ENCODE measurements at regions not wholly inside any gene's neighbourhood (a gene's known extent, or its start where the extent isn't known, plus 50 kb on each side); places are given as distances from the start of the nearest gene placed in this dataset.

DNA sequence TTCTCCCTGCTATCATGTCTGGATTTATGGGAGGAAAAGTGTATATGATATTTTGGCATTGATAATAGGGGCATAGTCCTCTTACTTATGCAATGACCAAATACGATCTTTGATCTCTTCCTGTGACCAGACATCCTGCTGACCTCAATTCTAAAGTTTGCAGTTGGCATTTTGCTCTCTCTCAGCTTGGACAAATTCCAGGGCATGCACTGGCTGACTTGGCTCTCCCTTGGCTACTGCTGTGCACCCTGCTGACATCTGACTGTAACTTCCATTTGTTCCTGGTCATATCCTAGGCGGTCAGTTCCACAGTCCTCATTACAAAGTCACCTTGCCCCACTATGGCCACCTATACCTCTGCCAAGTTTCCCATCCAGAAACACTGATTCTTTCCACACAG lies 380.7 kb upstream of the NR5A2 start:
- DNase-seq = no peak
- Histone ChIP-seq H3K4me1 (no peaks in the 10 kb centered on the region), H3K4me3 (ENCODE audit: low read depth, low read length) (no peak overlapping the region), H3K9me3 (peaks cover 7% of the 10 kb centered on the region; the same call in 1 of the 2 replicates), H3K27me3 (no peaks in the 10 kb centered on the region), H3K36me3 (no peaks in the 10 kb centered on the region)
- TF ChIP-seq, protein P1, sequence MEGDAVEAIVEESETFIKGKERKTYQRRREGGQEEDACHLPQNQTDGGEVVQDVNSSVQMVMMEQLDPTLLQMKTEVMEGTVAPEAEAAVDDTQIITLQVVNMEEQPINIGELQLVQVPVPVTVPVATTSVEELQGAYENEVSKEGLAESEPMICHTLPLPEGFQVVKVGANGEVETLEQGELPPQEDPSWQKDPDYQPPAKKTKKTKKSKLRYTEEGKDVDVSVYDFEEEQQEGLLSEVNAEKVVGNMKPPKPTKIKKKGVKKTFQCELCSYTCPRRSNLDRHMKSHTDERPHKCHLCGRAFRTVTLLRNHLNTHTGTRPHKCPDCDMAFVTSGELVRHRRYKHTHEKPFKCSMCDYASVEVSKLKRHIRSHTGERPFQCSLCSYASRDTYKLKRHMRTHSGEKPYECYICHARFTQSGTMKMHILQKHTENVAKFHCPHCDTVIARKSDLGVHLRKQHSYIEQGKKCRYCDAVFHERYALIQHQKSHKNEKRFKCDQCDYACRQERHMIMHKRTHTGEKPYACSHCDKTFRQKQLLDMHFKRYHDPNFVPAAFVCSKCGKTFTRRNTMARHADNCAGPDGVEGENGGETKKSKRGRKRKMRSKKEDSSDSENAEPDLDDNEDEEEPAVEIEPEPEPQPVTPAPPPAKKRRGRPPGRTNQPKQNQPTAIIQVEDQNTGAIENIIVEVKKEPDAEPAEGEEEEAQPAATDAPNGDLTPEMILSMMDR (IDR thresholded peaks at IDR 0.05; ENCODE audit: low read depth, low read length) = no peak

DNA sequence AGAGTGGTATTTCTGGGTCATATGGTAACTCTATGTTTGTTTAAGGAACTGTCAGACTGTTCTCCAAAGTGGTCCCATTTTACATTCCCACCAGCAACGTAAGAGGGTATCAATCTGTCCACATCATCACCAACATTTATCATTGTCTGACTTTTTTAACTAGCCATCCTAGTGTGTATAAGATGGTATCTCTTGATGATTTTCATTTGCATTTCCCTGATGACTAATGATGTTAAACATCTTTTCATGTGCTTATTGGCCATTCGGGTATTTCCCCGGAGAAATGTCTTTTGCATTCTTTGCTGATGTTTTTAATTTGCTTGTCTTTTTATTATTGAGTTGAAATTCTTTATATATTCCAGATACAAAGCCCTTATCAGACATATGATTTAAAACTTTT lies 370.1 kb upstream of the NR5A2 start:
- Histone ChIP-seq H3K4me3 (ENCODE audit: low read depth, low read length) (no peak overlapping the region), H3K27me3 (no peaks in the 10 kb centered on the region), H3K36me3 (no peaks in the 10 kb centered on the region), H3K9me3 (no peaks in the 10 kb centered on the region), H3K4me1 (no peaks in the 10 kb centered on the region)
- TF ChIP-seq, protein P1 (IDR thresholded peaks at IDR 0.05; ENCODE audit: low read depth, low read length) = no peak
- no peak for DNase-seq

DNA sequence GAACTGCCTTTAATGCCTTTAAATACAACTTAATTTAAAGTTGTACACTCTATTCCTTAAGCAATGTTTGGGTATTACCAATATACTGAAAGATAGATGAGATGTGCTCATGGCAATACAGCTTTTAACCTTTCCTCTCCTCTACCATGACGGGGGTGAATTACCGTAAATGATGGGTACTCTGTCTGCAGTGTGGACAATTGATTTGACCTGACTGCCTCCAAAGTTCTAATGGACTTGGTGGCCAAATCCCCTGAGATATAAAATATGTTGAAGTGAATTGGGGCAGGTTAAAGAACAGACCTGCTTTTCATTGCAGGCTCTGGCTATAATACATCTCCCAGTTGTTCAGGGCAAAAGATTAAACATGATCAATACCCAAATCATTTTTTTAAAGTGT lies 367.4 kb upstream of the NR5A2 start:
- DNase-seq = no peak
- no peak overlapping the region for H3K4me3 ChIP-seq (ENCODE audit: low read depth, low read length)
- H3K36me3 ChIP-seq = no peaks in the 10 kb centered on the region
- H3K27me3 ChIP-seq = no peaks in the 10 kb centered on the region
- H3K9me3 ChIP-seq = no peaks in the 10 kb centered on the region
- TF ChIP-seq, protein P1 (IDR thresholded peaks at IDR 0.05; ENCODE audit: low read depth, low read length) = no peak
- H3K4me1 ChIP-seq = peaks cover 3% of the 10 kb centered on the region; the same call in 1 of the 2 replicates

DNA sequence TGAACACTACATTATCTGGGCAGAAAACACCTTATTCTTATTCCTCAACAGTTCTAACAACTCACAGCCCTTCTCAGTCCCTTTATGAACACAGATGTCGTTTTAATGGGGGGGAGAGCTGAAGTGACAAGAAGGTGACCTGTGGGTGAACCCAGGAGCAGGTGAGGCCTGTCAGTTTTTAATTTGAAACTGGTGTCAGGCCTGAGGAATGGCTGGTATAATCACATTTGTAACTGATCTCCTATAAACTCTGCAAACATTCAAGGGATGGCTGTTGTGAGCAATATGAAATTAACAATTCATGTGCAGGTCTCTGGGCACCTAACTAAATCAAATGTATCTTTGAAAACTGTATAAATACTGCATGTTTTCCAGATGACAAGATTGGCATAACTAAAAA lies 362.1 kb upstream of the NR5A2 start:
- Histone ChIP-seq H3K36me3 (no peaks in the 10 kb centered on the region), H3K4me1 (peaks cover 3% of the 10 kb centered on the region; the same call in 1 of the 2 replicates), H3K9me3 (no peaks in the 10 kb centered on the region), H3K27me3 (no peaks in the 10 kb centered on the region), H3K4me3 (ENCODE audit: low read depth, low read length) (no peak overlapping the region)
- DNase-seq = no peak
- TF ChIP-seq, protein P1 (IDR thresholded peaks at IDR 0.05; ENCODE audit: low read depth, low read length) = no peak

DNA sequence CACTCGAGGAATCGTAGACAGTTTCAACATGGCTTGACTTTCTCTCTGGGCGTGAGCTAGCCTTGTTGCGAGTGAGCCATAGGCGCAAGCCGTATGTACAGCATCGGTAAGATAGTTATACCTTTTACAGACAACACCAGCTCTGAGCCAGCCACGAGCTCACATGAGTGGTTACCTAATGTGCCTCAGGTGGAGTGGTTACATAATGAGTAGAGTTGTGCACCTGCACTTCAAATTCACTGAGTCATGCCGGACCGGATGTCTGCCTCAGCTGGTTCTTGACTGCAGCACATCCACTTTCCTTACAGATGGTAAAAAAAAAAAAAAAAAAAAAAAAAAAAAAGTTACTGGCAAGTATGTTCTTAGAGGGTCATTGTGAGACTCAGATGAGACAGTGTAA lies 360.4 kb upstream of the NR5A2 start:
- DNase-seq = no peak
- Histone ChIP-seq H3K4me3 (ENCODE audit: low read depth, low read length) (no peak overlapping the region), H3K9me3 (no peaks in the 10 kb centered on the region), H3K27me3 (no peaks in the 10 kb centered on the region), H3K4me1 (peaks cover 3% of the 10 kb centered on the region; the same call in 1 of the 2 replicates), H3K36me3 (no peaks in the 10 kb centered on the region)
- TF ChIP-seq, protein P1 (IDR thresholded peaks at IDR 0.05; ENCODE audit: low read depth, low read length) = no peak

DNA sequence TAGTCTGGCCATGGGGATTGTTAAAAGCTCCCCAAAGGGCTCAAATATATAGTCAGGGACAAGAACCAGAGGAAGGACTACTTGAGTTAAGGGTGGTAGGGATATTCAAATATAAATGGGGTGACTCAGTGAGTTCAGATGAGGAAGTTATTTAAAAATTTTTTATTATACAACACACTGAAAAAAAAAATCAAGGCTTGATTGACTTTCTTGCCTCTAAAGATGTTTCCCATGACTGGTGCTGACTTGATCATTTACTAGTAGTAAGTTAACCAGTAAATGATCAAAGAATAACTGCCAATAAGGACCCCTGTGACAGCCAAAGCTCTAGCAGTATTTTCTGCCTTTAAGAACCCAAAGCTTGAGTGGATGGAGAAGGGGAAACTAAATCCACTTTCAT lies 357.6 kb upstream of the NR5A2 start:
- no peaks in the 10 kb centered on the region for H3K36me3 ChIP-seq
- no peaks in the 10 kb centered on the region for H3K9me3 ChIP-seq
- no peaks in the 10 kb centered on the region for H3K27me3 ChIP-seq
- no peaks in the 10 kb centered on the region for H3K4me1 ChIP-seq
- H3K4me3 ChIP-seq (ENCODE audit: low read depth, low read length) = no peak overlapping the region
- DNase-seq = no peak
- TF ChIP-seq, protein P1 (IDR thresholded peaks at IDR 0.05; ENCODE audit: low read depth, low read length) = no peak

Measured in BE2C (cell line).